ENCODE measurements at regions not wholly inside any gene's neighbourhood (a gene's known extent, or its start where the extent isn't known, plus 50 kb on each side); places are given as distances from the start of the nearest gene placed in this dataset.
"Not testable (repeated sequence)": the region's sequence is repeated elsewhere in the genome, so short reads cannot be mapped to it uniquely, and the experiment has no call there.

DNA sequence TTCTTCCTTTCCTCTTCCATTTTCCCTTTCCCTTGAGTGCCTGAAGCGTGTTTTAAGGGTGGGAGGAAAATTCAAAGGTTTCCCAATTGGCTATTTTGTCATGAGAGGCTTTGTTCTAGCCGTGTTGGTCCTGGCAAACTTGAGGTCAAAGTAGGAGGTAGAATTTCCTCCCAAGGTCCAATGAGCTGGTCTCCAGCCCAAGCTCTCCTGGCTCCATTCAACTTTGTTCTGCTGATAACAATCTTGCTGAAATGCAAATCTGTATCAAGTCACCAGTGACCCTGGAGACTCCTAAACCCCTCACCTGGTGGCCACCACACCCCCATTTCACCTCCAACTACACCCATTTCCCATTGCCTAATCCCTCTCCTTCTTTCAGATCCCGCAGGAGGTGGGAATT lies 100.2 kb upstream of the TERB2 start:
- H3K23ac ChIP-seq (ENCODE audit: insufficient read length, low read depth, low read length); DNase-seq; H2BK120ac ChIP-seq (ENCODE audit: low read depth, low read length, poor library complexity, severe bottlenecking); H3K79me2 ChIP-seq (ENCODE audit: insufficient read depth, low read length); H3K9ac ChIP-seq (ENCODE audit: extremely low read depth, insufficient read length, low read length); H2AK5ac ChIP-seq (ENCODE audit: insufficient read length, low read length); H4K20me1 ChIP-seq (ENCODE audit: control insufficient read depth, insufficient read depth, insufficient read length); H2BK15ac ChIP-seq (ENCODE audit: low read depth, low read length); H4K91ac ChIP-seq (ENCODE audit: insufficient read length, low read depth, low read length); H2BK12ac ChIP-seq (ENCODE audit: insufficient read length, low read depth, low read length); H3K4me3 Mint-ChIP-seq; H3K4me1 Mint-ChIP-seq; H3K4me1 ChIP-seq (ENCODE audit: insufficient read depth, low read length); H3K9me3 ChIP-seq (ENCODE audit: control insufficient read depth, low read depth, low read length); H2BK20ac ChIP-seq (ENCODE audit: low read depth, low read length, poor library complexity, severe bottlenecking); H3K79me1 ChIP-seq (ENCODE audit: insufficient read depth, low read depth, low read length, poor library complexity, severe bottlenecking); H3K27ac ChIP-seq (ENCODE audit: insufficient read length, low read depth, low read length); H3K36me3 Mint-ChIP-seq (ENCODE audit: insufficient read depth in 1 of 3, low read depth in 3 of 3); H3K14ac ChIP-seq (ENCODE audit: insufficient read depth, low read length); H4K5ac ChIP-seq (ENCODE audit: insufficient read length, low read depth, low read length); H3T11ph ChIP-seq (ENCODE audit: low read length); H3K4ac ChIP-seq (ENCODE audit: low read depth, low read length); H3K4me2 ChIP-seq (ENCODE audit: insufficient read depth, insufficient read length, low read length); H4K8ac ChIP-seq (replicated peaks; ENCODE audit: insufficient read length, low read depth, low read length); H3K56ac ChIP-seq (ENCODE audit: insufficient read length, low read depth, low read length); H3K27me3 ChIP-seq (ENCODE audit: insufficient read depth, low read length); H3K18ac ChIP-seq (ENCODE audit: insufficient read length, low read depth, low read length); H3K27ac Mint-ChIP-seq; H3K23me2 ChIP-seq (ENCODE audit: insufficient read length, low read depth, low read length, poor library complexity, severe bottlenecking); H2AFZ ChIP-seq (ENCODE audit: low read length); H2BK5ac ChIP-seq (ENCODE audit: insufficient read length, low read length); H3K27me3 Mint-ChIP-seq (ENCODE audit: low read depth); H3K9me3 Mint-ChIP-seq: not testable (repeated sequence)
- no CpG with 5 or more reads among the region's 3 CpGs for WGBS (ENCODE audit: extremely low coverage, insufficient read length, low lambda C conversion rate)

DNA sequence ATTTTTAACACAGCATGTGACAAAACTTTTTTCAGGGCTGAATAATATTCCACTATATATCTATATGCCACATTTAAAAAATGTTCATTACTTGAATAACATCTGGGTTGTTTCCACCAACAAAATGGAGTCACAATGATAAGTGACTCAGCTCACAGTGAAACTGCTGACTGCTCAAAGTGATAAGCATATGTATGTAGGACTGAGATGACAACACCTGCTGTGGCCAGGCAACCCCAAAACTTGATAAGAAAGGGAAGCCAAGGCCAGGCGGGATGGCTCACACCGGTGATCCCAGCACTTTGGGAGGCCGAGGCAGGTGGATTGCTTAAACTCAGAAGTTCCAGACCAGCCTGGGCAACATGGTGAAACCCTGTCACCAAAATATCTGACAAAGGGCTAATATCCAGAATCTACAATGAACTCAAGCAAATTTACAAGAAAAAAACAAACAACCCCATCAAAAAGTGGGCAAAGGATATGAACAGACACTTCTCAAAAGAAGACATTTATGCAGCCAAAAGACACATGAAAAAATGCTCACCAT lies 99.2 kb upstream of the TERB2 start:
- H3K14ac ChIP-seq (ENCODE audit: insufficient read depth, low read length); H3K27me3 Mint-ChIP-seq (ENCODE audit: low read depth); H2BK12ac ChIP-seq (ENCODE audit: insufficient read length, low read depth, low read length): not testable (repeated sequence)

More for the DNA sequence above, 99.2 kb upstream of the TERB2 start:
- not testable (repeated sequence) for H3K4me2 ChIP-seq (ENCODE audit: insufficient read depth, insufficient read length, low read length); H4K20me1 ChIP-seq (ENCODE audit: control insufficient read depth, insufficient read depth, insufficient read length); H4K8ac ChIP-seq (replicated peaks; ENCODE audit: insufficient read length, low read depth, low read length); H3K56ac ChIP-seq (ENCODE audit: insufficient read length, low read depth, low read length); H2BK120ac ChIP-seq (ENCODE audit: low read depth, low read length, poor library complexity, severe bottlenecking); H2BK15ac ChIP-seq (ENCODE audit: low read depth, low read length); H2BK20ac ChIP-seq (ENCODE audit: low read depth, low read length, poor library complexity, severe bottlenecking); H3K36me3 Mint-ChIP-seq (ENCODE audit: insufficient read depth in 1 of 3, low read depth in 3 of 3); H3K23me2 ChIP-seq (ENCODE audit: insufficient read length, low read depth, low read length, poor library complexity, severe bottlenecking); H2AK5ac ChIP-seq (ENCODE audit: insufficient read length, low read length); H3K9me3 ChIP-seq (ENCODE audit: control insufficient read depth, low read depth, low read length); H3K4me1 Mint-ChIP-seq; H3K79me2 ChIP-seq (ENCODE audit: insufficient read depth, low read length); H3K27ac Mint-ChIP-seq; H3K18ac ChIP-seq (ENCODE audit: insufficient read length, low read depth, low read length); H3K23ac ChIP-seq (ENCODE audit: insufficient read length, low read depth, low read length); H3K27ac ChIP-seq (ENCODE audit: insufficient read length, low read depth, low read length); H3K4me3 Mint-ChIP-seq; H3K27me3 ChIP-seq (ENCODE audit: insufficient read depth, low read length); H4K91ac ChIP-seq (ENCODE audit: insufficient read length, low read depth, low read length); H3K9ac ChIP-seq (ENCODE audit: extremely low read depth, insufficient read length, low read length); H3T11ph ChIP-seq (ENCODE audit: low read length); H2AFZ ChIP-seq (ENCODE audit: low read length); H3K4me1 ChIP-seq (ENCODE audit: insufficient read depth, low read length); H3K79me1 ChIP-seq (ENCODE audit: insufficient read depth, low read depth, low read length, poor library complexity, severe bottlenecking); H4K5ac ChIP-seq (ENCODE audit: insufficient read length, low read depth, low read length); H3K4ac ChIP-seq (ENCODE audit: low read depth, low read length); H2BK5ac ChIP-seq (ENCODE audit: insufficient read length, low read length); DNase-seq
- WGBS (ENCODE audit: extremely low coverage, insufficient read length, low lambda C conversion rate) = no CpG with 5 or more reads among the region's 3 CpGs
- H3K9me3 Mint-ChIP-seq = peaks cover 13 to 14% of the 10 kb centered on the region in 2 experiments
